ENCODE measurements at regions not wholly inside any gene's neighbourhood (a gene's known extent, or its start where the extent isn't known, plus 50 kb on each side); places are given as distances from the start of the nearest gene placed in this dataset.

GRCh38 chr13:83958531-83958930, 76.3 kb upstream of the SLITRK1 start:
- Histone ChIP-seq H3K27ac (ENCODE audit: low read depth in 1 of 2, low read length in 1 of 2) (no peak overlapping the region), H3K4me1 (ENCODE audit: control insufficient read depth in 2 of 2, insufficient read depth in 2 of 2, low read length in 2 of 2) (no peaks in the 10 kb centered on the region), H3K9me3 (ENCODE audit: control insufficient read depth in 2 of 2, insufficient read depth in 1 of 2, low read length in 1 of 2) (no peaks in the 10 kb centered on the region), H3K4me3 (ENCODE audit: low read length in 2 of 2) (no peak overlapping the region), H3K27me3 (ENCODE audit: control insufficient read depth in 2 of 2, insufficient read depth in 1 of 2, low read length in 1 of 2) (no peaks in the 10 kb centered on the region), H3K36me3 (ENCODE audit: control insufficient read depth in 2 of 2, insufficient read depth in 2 of 2, low read length in 1 of 2) (no peaks in the 10 kb centered on the region)
- WGBS = 93% methylated on average over 1 of the region's 1 CpG
- no peak for DNase-seq (ENCODE audit: low read depth in 6 of 9, low spot score in 9 of 9)

- H3K4me1 ChIP-seq (ENCODE audit: control insufficient read depth in 2 of 2, insufficient read depth in 2 of 2, low read length in 2 of 2) = no peaks in the 10 kb centered on the region
- no peaks in the 10 kb centered on the region for H3K36me3 ChIP-seq (ENCODE audit: control insufficient read depth in 2 of 2, insufficient read depth in 2 of 2, low read length in 1 of 2)
- no peaks in the 10 kb centered on the region for H3K9me3 ChIP-seq (ENCODE audit: control insufficient read depth in 2 of 2, insufficient read depth in 1 of 2, low read length in 1 of 2)
- DNase-seq (ENCODE audit: low read depth in 6 of 9, low spot score in 9 of 9) = no peak
- no peak overlapping the region for H3K4me3 ChIP-seq (ENCODE audit: low read length in 2 of 2)
- H3K27ac ChIP-seq (ENCODE audit: low read depth in 1 of 2, low read length in 1 of 2) = no peak overlapping the region
- over 99% methylated on average over 3 of the region's 3 CpGs for WGBS
- H3K27me3 ChIP-seq (ENCODE audit: control insufficient read depth in 2 of 2, insufficient read depth in 1 of 2, low read length in 1 of 2) = no peaks in the 10 kb centered on the region
Measured at GRCh38 chr13:83955011-83955410, 72.7 kb upstream of the SLITRK1 start.

- Histone ChIP-seq H3K4me1 (ENCODE audit: control insufficient read depth in 2 of 2, insufficient read depth in 2 of 2, low read length in 2 of 2) (no peaks in the 10 kb centered on the region), H3K36me3 (ENCODE audit: control insufficient read depth in 2 of 2, insufficient read depth in 2 of 2, low read length in 1 of 2) (no peaks in the 10 kb centered on the region), H3K27ac (ENCODE audit: low read depth in 1 of 2, low read length in 1 of 2) (no peak overlapping the region), H3K9me3 (ENCODE audit: control insufficient read depth in 2 of 2, insufficient read depth in 1 of 2, low read length in 1 of 2) (no peaks in the 10 kb centered on the region), H3K27me3 (ENCODE audit: control insufficient read depth in 2 of 2, insufficient read depth in 1 of 2, low read length in 1 of 2) (no peaks in the 10 kb centered on the region), H3K4me3 (ENCODE audit: low read length in 2 of 2) (no peak overlapping the region)
- WGBS = 97% methylated on average over 2 of the region's 2 CpGs
- DNase-seq (ENCODE audit: low read depth in 6 of 9, low spot score in 9 of 9) = no peak
Measured at GRCh38 chr13:83953916-83954315, 71.6 kb upstream of the SLITRK1 start.

- Histone ChIP-seq H3K27ac (ENCODE audit: low read depth in 1 of 2, low read length in 1 of 2) (no peak overlapping the region), H3K4me3 (ENCODE audit: low read length in 2 of 2) (no peak overlapping the region), H3K4me1 (ENCODE audit: control insufficient read depth in 2 of 2, insufficient read depth in 2 of 2, low read length in 2 of 2) (no peaks in the 10 kb centered on the region), H3K36me3 (ENCODE audit: control insufficient read depth in 2 of 2, insufficient read depth in 2 of 2, low read length in 1 of 2) (no peaks in the 10 kb centered on the region), H3K9me3 (ENCODE audit: control insufficient read depth in 2 of 2, insufficient read depth in 1 of 2, low read length in 1 of 2) (no peaks in the 10 kb centered on the region), H3K27me3 (ENCODE audit: control insufficient read depth in 2 of 2, insufficient read depth in 1 of 2, low read length in 1 of 2) (no peaks in the 10 kb centered on the region)
- DNase-seq (ENCODE audit: low read depth in 6 of 9, low spot score in 9 of 9) = no peak
- 60% methylated on average over 1 of the region's 1 CpG for WGBS
Measured at GRCh38 chr13:83950293-83950692, 68.0 kb upstream of the SLITRK1 start.

- Histone ChIP-seq H3K4me1 (ENCODE audit: control insufficient read depth in 2 of 2, insufficient read depth in 2 of 2, low read length in 2 of 2) (no peaks in the 10 kb centered on the region), H3K36me3 (ENCODE audit: control insufficient read depth in 2 of 2, insufficient read depth in 2 of 2, low read length in 1 of 2) (no peaks in the 10 kb centered on the region), H3K9me3 (ENCODE audit: control insufficient read depth in 2 of 2, insufficient read depth in 1 of 2, low read length in 1 of 2) (no peaks in the 10 kb centered on the region), H3K4me3 (ENCODE audit: low read length in 2 of 2) (no peak overlapping the region), H3K27me3 (ENCODE audit: control insufficient read depth in 2 of 2, insufficient read depth in 1 of 2, low read length in 1 of 2) (no peaks in the 10 kb centered on the region), H3K27ac (ENCODE audit: low read depth in 1 of 2, low read length in 1 of 2) (no peak overlapping the region)
- WGBS = 85% methylated on average over 6 of the region's 6 CpGs
- no peak for DNase-seq (ENCODE audit: low read depth in 6 of 9, low spot score in 9 of 9)
Measured at GRCh38 chr13:83943530-83944279, 61.4 kb upstream of the SLITRK1 start.

- no peaks in the 10 kb centered on the region for H3K36me3 ChIP-seq (ENCODE audit: control insufficient read depth in 2 of 2, insufficient read depth in 2 of 2, low read length in 1 of 2)
- H3K4me1 ChIP-seq (ENCODE audit: control insufficient read depth in 2 of 2, insufficient read depth in 2 of 2, low read length in 2 of 2) = no peaks in the 10 kb centered on the region
- no peaks in the 10 kb centered on the region for H3K9me3 ChIP-seq (ENCODE audit: control insufficient read depth in 2 of 2, insufficient read depth in 1 of 2, low read length in 1 of 2)
- WGBS = 96% methylated on average over 4 of the region's 4 CpGs
- no peak overlapping the region for H3K4me3 ChIP-seq (ENCODE audit: low read length in 2 of 2)
- no peak for DNase-seq (ENCODE audit: low read depth in 6 of 9, low spot score in 9 of 9)
- no peak overlapping the region for H3K27ac ChIP-seq (ENCODE audit: low read depth in 1 of 2, low read length in 1 of 2)
- H3K27me3 ChIP-seq (ENCODE audit: control insufficient read depth in 2 of 2, insufficient read depth in 1 of 2, low read length in 1 of 2) = no peaks in the 10 kb centered on the region
Measured at GRCh38 chr13:83941701-83942335, 59.5 kb upstream of the SLITRK1 start.

- H3K27ac ChIP-seq (ENCODE audit: low read depth in 1 of 2, low read length in 1 of 2) = no peak overlapping the region
- 99% methylated on average over 1 of the region's 1 CpG for WGBS
- H3K9me3 ChIP-seq (ENCODE audit: control insufficient read depth in 2 of 2, insufficient read depth in 1 of 2, low read length in 1 of 2) = no peaks in the 10 kb centered on the region
- DNase-seq (ENCODE audit: low read depth in 6 of 9, low spot score in 9 of 9) = no peak
- no peaks in the 10 kb centered on the region for H3K4me1 ChIP-seq (ENCODE audit: control insufficient read depth in 2 of 2, insufficient read depth in 2 of 2, low read length in 2 of 2)
- H3K4me3 ChIP-seq (ENCODE audit: low read length in 2 of 2) = no peak overlapping the region
- no peaks in the 10 kb centered on the region for H3K27me3 ChIP-seq (ENCODE audit: control insufficient read depth in 2 of 2, insufficient read depth in 1 of 2, low read length in 1 of 2)
- H3K36me3 ChIP-seq (ENCODE audit: control insufficient read depth in 2 of 2, insufficient read depth in 2 of 2, low read length in 1 of 2) = no peaks in the 10 kb centered on the region
Measured at GRCh38 chr13:83940742-83941141, 58.5 kb upstream of the SLITRK1 start.

GRCh38 chr13:83937579-83937978, 55.3 kb upstream of the SLITRK1 start:
- Histone ChIP-seq H3K9me3 (ENCODE audit: control insufficient read depth in 2 of 2, insufficient read depth in 1 of 2, low read length in 1 of 2) (no peaks in the 10 kb centered on the region), H3K27me3 (ENCODE audit: control insufficient read depth in 2 of 2, insufficient read depth in 1 of 2, low read length in 1 of 2) (no peaks in the 10 kb centered on the region), H3K36me3 (ENCODE audit: control insufficient read depth in 2 of 2, insufficient read depth in 2 of 2, low read length in 1 of 2) (no peaks in the 10 kb centered on the region), H3K27ac (ENCODE audit: low read depth in 1 of 2, low read length in 1 of 2) (no peak overlapping the region), H3K4me1 (ENCODE audit: control insufficient read depth in 2 of 2, insufficient read depth in 2 of 2, low read length in 2 of 2) (no peaks in the 10 kb centered on the region), H3K4me3 (ENCODE audit: low read length in 2 of 2) (no peak overlapping the region)
- 97% methylated on average over 1 of the region's 1 CpG for WGBS
- no peak for DNase-seq (ENCODE audit: low read depth in 6 of 9, low spot score in 9 of 9)

- no peak overlapping the region for H3K27ac ChIP-seq (ENCODE audit: low read depth in 1 of 2, low read length in 1 of 2)
- H3K9me3 ChIP-seq (ENCODE audit: control insufficient read depth in 2 of 2, insufficient read depth in 1 of 2, low read length in 1 of 2) = no peaks in the 10 kb centered on the region
- H3K36me3 ChIP-seq (ENCODE audit: control insufficient read depth in 2 of 2, insufficient read depth in 2 of 2, low read length in 1 of 2) = no peaks in the 10 kb centered on the region
- H3K27me3 ChIP-seq (ENCODE audit: control insufficient read depth in 2 of 2, insufficient read depth in 1 of 2, low read length in 1 of 2) = no peaks in the 10 kb centered on the region
- H3K4me1 ChIP-seq (ENCODE audit: control insufficient read depth in 2 of 2, insufficient read depth in 2 of 2, low read length in 2 of 2) = no peaks in the 10 kb centered on the region
- no peak overlapping the region for H3K4me3 ChIP-seq (ENCODE audit: low read length in 2 of 2)
- no peak for DNase-seq (ENCODE audit: low read depth in 6 of 9, low spot score in 9 of 9)
- 92% methylated on average over 6 of the region's 6 CpGs for WGBS
Measured at GRCh38 chr13:83935566-83935965, 53.3 kb upstream of the SLITRK1 start.
